NCI-H1105 treated with DMSO at 0.1 percent for 48 hours (cell line): ENCODE measurements at regions not wholly inside any gene's neighbourhood (a gene's known extent, or its start where the extent isn't known, plus 50 kb on each side); places are given as distances from the start of the nearest gene placed in this dataset.
A peak's percentile ranks its signal among the peaks of the same experiment; 100 is the strongest.

Source experiments
- DNase-seq: peaks from one replicate; lab custom pipeline; 2025; lab: John Stamatoyannopoulos, UW

DNA sequence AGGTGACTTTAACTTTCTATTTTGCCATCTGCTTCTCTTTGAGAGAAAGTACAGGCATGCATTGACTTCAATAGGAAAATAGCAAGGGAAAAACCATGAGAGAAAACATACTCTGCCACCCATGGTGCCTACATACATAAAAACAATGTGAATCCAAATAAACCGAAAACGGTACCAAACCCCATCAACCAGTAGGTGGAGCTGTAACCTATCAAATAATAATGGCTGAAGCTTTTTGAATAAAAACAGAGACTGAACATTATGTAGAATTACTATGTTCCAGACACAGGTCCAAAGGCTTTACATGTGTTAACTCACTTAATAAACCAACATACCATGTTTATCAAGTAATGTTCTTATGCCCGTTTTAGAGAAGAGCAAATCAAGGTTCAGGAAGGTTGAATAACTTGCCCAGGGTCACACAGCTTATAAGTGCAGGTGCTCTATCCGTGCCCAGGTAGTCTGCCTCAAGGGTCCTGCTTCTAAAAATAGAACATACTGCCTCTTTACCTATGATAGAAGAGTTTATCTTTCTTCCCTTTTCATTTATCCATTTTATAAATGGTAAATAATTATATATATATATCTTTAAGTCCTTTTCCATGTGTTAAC lies 293.9 kb upstream of the SYT4 start:
- DNase-seq = peak; percentile 52

DNA sequence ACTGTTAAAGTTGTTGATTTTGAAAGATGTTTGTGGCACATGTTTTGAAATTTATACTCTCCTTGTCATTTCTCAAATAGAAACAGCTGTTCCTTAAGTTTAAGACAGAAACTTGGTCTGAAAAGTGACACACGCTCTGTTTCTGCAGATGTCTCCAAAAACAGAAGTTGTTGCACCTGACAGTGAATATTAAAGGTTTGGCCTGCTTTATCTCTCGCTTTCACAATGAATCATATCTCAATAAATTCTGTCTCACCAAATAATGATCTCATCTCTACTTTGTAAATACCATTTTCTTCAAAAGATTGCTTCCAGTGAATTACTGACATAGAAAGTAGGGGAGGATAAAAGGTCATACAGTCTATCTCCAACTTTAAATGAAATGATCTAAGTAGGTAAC lies 294.9 kb upstream of the SYT4 start:
- no peak for DNase-seq

- peak; percentile 78 for DNase-seq
Measured at GRCh38 chr18:43574974-43575373, 297.7 kb upstream of the SYT4 start.

- no peak for DNase-seq
Measured at GRCh38 chr18:43578211-43578610, 300.9 kb upstream of the SYT4 start.

DNA sequence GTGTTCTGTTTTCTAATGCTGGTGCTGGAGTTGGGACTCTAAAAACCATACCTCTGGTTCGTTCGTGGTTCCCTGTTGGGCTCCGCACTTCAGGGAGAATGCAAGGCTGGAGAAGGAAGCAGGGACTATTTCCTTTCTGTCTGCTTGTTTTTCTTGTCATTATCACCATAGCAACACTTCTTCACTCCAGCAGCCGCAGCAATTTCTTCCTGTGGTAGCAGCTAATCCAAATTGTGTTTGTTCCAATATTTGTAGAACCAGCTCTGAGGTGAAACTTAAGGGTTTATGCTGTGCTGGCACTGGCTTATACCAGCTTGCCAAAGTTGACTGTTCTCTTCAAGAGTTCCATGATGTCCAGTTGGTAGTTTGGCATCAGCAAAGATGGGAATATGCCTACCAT lies 301.4 kb upstream of the SYT4 start:
- no peak for DNase-seq

DNA sequence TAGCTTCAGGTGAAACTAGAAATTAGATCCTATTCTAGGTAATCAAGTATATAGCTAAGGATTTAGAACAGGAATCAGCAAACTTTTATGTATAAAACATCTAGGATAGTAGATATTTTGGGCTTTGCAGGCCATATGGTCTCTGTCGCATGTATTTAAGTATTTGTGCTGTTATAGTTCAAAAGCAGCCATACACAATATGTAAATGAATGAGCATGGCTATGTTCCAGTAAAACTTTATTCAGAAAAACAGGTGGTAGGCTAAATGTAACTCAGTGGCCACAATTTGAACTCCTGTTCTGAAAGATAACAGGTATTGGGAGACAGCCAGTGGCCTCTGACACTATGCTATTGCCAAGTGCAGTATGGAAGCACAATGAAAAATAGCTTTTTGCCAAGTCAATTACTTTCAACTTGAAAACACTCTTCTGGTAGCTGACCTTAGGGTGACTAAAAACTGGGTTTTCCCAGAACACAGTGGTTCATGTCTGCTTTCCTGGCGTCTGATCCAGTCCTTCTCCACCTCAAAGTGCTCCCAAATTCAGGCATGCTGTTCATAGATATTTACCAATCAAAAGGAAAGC lies 304.7 kb upstream of the SYT4 start:
- DNase-seq = peak; percentile 22

GRCh38 chr18:43587538-43588153 lies 310.4 kb upstream of the SYT4 start:
- DNase-seq = peak; percentile 57

DNA sequence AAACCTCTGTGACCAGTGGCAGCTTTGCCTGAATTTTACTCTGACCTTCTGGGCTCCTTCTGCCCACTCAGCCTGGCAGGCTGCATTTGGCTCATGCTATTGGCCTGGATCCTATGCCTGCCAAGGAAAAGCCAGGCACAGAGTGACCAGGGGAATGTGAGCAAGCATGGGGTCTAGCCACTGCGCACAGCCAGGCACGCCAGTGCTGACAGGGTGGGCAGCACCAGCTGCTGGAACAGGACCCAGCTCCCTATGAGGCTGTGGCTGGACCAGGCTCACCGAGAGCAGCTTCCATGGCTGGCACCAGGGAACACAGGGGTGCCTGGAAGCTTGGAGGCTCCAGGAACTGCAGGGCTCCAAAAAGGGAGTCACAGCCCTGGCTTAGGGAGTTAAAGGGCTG lies 311.5 kb upstream of the SYT4 start:
- no peak for DNase-seq

DNA sequence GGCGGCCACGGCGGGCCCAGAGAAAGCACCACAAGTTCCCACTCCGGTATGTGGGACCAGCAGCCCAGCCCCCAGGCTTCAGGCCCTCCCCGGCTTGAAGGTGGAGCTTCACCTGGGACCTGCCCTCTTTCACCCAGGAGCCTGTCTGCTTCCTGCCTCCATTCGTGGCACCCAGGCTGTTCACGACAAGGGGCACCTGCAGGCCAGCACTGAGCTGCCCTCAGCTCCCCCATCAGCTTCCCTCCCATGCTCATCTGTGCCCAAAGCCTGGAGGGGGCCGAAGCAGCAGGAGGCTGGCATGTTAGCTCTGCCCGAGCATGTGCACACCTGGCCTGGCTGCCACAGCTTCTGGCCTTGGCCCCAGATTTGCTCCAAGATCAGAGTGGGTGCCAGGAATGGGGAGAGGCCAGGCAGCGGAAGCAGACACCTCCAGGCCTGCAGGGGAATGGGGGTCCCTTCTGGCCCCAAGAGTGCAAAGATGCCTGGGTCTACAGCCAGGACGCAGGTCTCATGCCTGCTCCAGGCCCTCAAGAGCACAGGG lies 312.4 kb upstream of the SYT4 start:
- no peak for DNase-seq

DNA sequence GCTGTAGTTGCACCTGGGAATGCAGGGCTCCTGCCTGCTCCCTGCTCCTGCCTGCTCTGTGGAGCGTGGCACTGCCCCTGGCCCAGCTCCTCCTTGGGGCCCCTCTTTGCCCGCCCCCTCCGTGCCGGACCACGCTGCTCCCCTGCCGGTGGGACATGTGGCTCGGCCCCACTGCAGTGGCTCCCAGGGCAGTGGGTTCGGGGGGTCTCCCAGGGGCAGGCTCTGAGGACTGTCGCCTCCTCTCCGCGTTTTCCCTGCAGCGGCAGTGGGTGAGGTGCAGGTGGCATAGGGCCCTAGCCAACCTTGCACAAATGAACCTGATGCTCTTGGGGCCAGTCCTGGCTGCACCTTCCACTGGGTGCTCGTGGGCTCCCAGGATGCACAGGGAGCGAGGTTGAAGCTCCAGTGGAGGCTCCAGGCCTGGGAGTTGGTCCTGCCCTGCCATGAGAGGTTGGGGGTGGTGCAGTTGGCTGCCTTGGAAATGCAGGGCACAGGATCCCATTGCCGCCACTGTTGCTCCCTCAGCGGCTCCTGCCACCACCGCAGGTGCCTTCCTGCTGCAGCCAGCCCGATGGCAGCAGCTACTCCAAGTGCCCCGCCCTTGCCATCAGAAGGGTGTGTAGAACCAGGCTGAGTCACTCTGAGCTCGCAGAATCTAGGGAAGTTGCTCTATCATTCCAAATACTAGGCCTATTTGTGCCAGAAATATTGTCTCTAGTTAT lies 313.1 kb upstream of the SYT4 start:
- no peak for DNase-seq

DNA sequence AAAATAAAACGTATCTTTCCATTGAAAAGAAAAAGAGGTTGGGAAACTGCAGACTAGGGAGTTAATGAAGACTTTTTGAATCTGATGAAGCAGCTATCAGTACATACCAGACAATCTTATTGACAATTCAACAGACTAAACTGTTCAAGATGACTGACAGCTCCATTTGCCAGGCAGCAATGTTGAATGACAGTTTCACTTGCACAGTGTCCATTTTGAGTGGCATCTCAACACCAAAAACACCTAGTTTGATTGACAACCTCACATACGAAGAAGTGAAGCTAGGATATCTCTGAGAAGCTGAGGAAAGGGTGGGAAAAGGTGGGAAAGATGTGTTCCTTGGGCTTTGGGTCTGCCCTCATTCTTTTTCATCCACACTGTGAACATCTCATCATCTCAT lies 315.0 kb upstream of the SYT4 start:
- no peak for DNase-seq

- peak; percentile 72 for DNase-seq
Measured at GRCh38 chr18:43596105-43596712, 318.9 kb upstream of the SYT4 start.

DNA sequence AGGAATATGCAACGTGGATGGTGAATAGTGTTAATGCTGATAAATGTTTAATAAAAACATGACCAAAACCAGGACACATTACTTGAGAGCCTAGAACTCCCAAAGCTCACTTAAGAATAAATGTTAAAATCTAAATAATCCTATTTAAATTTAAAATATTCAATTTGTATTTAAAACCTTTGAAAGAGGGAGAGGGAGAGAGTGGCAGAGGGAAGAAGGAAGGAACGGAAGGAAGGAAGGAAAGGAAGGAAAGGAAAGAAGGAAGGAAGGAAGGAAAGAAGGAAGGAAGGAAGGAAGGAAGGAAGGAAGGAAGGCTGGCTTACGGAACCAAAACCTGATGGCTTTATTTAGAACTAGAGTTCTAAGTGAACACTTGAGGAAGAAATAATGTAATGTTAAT lies 324.1 kb upstream of the SYT4 start:
- no peak for DNase-seq

- DNase-seq = no peak
Measured at GRCh38 chr18:43605224-43605623, 327.9 kb upstream of the SYT4 start.

- DNase-seq = no peak
Measured at GRCh38 chr18:43606795-43607194, 329.5 kb upstream of the SYT4 start.

- peak; percentile 51 for DNase-seq
Measured at GRCh38 chr18:43620936-43621335, 343.6 kb upstream of the SYT4 start.

- DNase-seq = no peak
Measured at GRCh38 chr18:43622024-43622423, 344.7 kb upstream of the SYT4 start.

GRCh38 chr18:43625582-43625981 lies 348.3 kb upstream of the SYT4 start:
- no peak for DNase-seq

DNA sequence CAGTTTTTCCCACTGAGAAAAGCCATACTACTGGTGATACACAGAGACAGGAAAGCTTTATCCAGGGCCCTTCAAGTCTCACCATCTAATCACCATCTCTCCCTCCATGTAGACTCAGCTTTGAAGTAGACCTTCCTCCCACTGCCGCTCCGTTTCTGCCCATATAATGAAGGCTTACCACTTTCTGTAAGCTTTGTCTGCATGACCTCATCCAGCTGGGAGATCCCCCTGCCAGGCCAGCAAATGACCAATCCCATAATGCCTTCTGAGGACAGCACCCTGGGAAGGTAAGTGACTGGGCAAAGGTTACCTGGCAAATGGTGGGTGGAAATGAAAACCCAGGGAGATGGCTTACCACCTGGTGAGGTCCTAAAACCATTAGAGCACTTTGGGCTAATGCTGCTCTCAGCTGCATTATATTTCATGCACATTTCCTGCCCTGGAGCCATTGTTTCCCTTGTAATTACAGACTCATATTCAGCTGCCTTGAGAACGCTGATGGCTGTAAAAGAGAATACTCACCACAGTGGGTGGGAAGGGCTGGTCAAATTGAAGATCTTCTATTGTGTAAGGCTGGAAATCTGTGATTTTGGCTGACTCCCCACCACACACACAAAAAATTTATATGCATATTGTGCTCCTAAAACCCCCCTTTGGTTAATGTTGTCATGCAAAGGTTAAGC lies 350.7 kb upstream of the SYT4 start:
- DNase-seq = peak; percentile 30

GRCh38 chr18:43634994-43635393 lies 357.7 kb upstream of the SYT4 start:
- DNase-seq = peak; percentile 56

DNA sequence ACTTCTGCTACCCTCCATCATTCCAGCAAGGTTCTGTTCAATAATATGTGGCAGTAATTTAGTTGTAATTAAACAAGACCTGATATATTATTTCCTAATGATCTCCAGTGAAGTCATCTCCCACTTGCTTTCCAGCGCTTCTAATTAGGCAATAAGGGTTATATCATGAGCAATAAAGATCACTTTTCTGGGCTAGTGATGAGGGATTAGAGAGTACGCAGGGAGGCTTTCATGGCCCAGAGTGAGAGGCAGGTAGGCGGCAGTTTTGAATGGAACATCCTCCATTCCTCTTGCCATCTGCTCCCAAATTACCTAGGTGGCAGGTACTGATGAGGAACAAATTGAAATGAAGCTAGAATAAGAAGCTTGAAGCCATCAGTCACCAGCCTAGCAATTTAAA lies 358.1 kb upstream of the SYT4 start:
- DNase-seq = peak; percentile 23
